ENCODE measurements at regions not wholly inside any gene's neighbourhood (a gene's known extent, or its start where the extent isn't known, plus 50 kb on each side); places are given as distances from the start of the nearest gene placed in this dataset.

GRCh38 chr4:155514628-155515027, 137.9 kb upstream of the MAP9 start:
- Histone ChIP-seq H3K4me3 (no peak overlapping the region), H3K4me1 (peaks cover 0 to 26% (median 17%) of the 10 kb centered on the region in 4 donors), H3K27ac (no peak overlapping the region), H3K27me3 (no peaks in the 10 kb centered on the region), H3K9me3 (no peaks in the 10 kb centered on the region), H3K36me3 (no peaks in the 10 kb centered on the region)
- no peak for DNase-seq
- TF ChIP-seq POLR2AphosphoS5 (IDR thresholded peaks at IDR 0.05) (no peak), EP300 (IDR thresholded peaks at IDR 0.05) (no peak), POLR2A (IDR thresholded peaks at IDR 0.05) (no peak), CTCF (IDR thresholded peaks at IDR 0.05) (no peak)
- WGBS, 2 donors: 92 to 94% methylated on average over 2 of the region's 2 CpGs
- intact Hi-C loops (cut with DNase I): no loop called here

GRCh38 chr4:155512817-155513216, 136.1 kb upstream of the MAP9 start:
- Histone ChIP-seq H3K9me3 (no peaks in the 10 kb centered on the region), H3K4me3 (no peak overlapping the region), H3K27me3 (no peaks in the 10 kb centered on the region), H3K36me3 (no peaks in the 10 kb centered on the region), H3K4me1 (peaks cover 0 to 34% (median 23%) of the 10 kb centered on the region in 4 donors), H3K27ac (peak overlapping the region in 2 of 4 donors; percentile 20 to 35)
- WGBS, 2 donors: 80 to 83% methylated on average over 5 of the region's 5 CpGs
- no peak for TF ChIP-seq POLR2A (IDR thresholded peaks at IDR 0.05)
- peak in 1 of 4 donors; percentile 28 for TF ChIP-seq POLR2AphosphoS5 (IDR thresholded peaks at IDR 0.05)
- no peak for DNase-seq
- intact Hi-C loops (cut with DNase I): no loop called here

GRCh38 chr4:155512046-155512445, 135.3 kb upstream of the MAP9 start:
- H3K9me3 ChIP-seq: no peaks in the 10 kb centered on the region
- 92 to 96% methylated on average over 1 of the region's 1 CpG for WGBS, 2 donors
- peaks cover 0 to 34% (median 23%) of the 10 kb centered on the region in 4 donors for H3K4me1 ChIP-seq
- intact Hi-C loops (cut with DNase I): no loop called here
- no peak for DNase-seq
- no peaks in the 10 kb centered on the region for H3K27me3 ChIP-seq
- peak overlapping the region in 2 of 4 donors; percentile 20 to 35 for H3K27ac ChIP-seq
- no peaks in the 10 kb centered on the region for H3K36me3 ChIP-seq
- no peak overlapping the region for H3K4me3 ChIP-seq
- TF ChIP-seq POLR2A (IDR thresholded peaks at IDR 0.05) (no peak), CTCF (IDR thresholded peaks at IDR 0.05) (no peak), POLR2AphosphoS5 (IDR thresholded peaks at IDR 0.05) (no peak), EP300 (IDR thresholded peaks at IDR 0.05) (no peak)

GRCh38 chr4:155510771-155511170, 134.0 kb upstream of the MAP9 start:
- H3K27me3 ChIP-seq: no peaks in the 10 kb centered on the region
- DNase-seq: no peak
- intact Hi-C loops (cut with DNase I): no loop called here
- no peaks in the 10 kb centered on the region for H3K36me3 ChIP-seq
- 34 to 43% methylated on average over 2 of the region's 2 CpGs for WGBS, 2 donors
- H3K27ac ChIP-seq: no peak overlapping the region
- no peak overlapping the region for H3K4me3 ChIP-seq
- H3K9me3 ChIP-seq: no peaks in the 10 kb centered on the region
- TF ChIP-seq POLR2AphosphoS5 (IDR thresholded peaks at IDR 0.05): no peak
- TF ChIP-seq EP300 (IDR thresholded peaks at IDR 0.05): no peak
- TF ChIP-seq POLR2A (IDR thresholded peaks at IDR 0.05): no peak
- TF ChIP-seq CTCF (IDR thresholded peaks at IDR 0.05): no peak
- peaks cover 0 to 42% (median 23%) of the 10 kb centered on the region in 4 donors for H3K4me1 ChIP-seq

- TF ChIP-seq POLR2AphosphoS5 (IDR thresholded peaks at IDR 0.05) (peak in 1 of 4 donors; percentile 6), CTCF (IDR thresholded peaks at IDR 0.05) (no peak), POLR2A (IDR thresholded peaks at IDR 0.05) (no peak)
- DNase-seq: no peak
- Histone ChIP-seq H3K4me1 (peaks cover 0 to 42% (median 23%) of the 10 kb centered on the region in 4 donors), H3K36me3 (no peaks in the 10 kb centered on the region), H3K27me3 (no peaks in the 10 kb centered on the region), H3K4me3 (no peak overlapping the region), H3K9me3 (no peaks in the 10 kb centered on the region), H3K27ac (peak overlapping the region in 1 of 4 donors; percentile 51)
- intact Hi-C loops (cut with DNase I): no loop called here
Observed at GRCh38 chr4:155509555-155509954, 132.8 kb upstream of the MAP9 start.

Data from sigmoid colon (tissue), 6 donors.